Epidermal melanocyte (primary cell): ENCODE measurements at regions not wholly inside any gene's neighbourhood (a gene's known extent, or its start where the extent isn't known, plus 50 kb on each side); places are given as distances from the start of the nearest gene placed in this dataset.

Experiments
- DNase-seq: peaks from one replicate; pipeline ENCODE4 v3.0.0; 2011; ENCODE audit warnings: low spot score; ENCODE audit not compliant: insufficient read length

DNA sequence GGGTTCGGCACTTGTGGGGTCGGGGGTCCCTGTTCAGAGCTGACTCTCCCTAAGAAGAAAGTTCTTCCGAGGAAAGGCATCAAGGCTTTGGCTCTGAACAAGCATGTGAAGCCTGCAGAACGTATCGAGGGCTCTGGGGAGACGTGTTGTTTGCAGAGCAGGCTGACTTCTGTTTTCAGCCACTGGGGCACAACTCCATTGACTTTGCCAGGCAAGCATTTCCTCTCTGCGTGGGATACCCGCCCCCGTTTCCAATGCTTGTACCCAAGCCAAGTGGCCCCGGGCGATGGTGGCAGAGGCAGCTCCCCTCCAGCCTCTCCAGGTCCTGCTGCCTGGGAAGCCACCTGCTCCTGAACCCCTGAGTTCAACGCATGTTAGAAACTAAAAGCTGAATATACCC, 255.7 kb downstream of the RBFOX3 start:
- no peak for DNase-seq

GRCh38 chr17:79354173-79354820, 256.6 kb downstream of the RBFOX3 start:
- DNase-seq: no peak

DNA sequence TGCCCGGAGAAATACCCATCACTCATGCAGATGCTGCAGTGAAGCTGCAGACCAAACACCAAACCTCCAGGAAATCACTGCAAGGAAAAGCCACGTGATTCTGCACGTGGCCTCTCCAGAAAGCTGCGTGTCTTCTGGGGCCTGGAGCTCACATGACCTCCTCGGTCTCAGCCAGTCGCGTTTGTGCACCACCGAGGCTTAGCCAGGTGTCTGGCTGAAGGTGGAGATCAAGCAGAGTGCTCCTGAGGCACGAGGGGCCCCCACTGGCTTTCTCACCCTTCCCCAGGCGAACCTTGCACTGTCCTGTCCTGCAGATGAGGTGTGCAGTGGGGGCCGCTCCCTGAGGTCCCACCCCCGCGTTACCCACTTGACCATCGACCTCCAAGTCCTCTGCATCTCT, 257.3 kb downstream of the RBFOX3 start:
- DNase-seq: no peak

DNA sequence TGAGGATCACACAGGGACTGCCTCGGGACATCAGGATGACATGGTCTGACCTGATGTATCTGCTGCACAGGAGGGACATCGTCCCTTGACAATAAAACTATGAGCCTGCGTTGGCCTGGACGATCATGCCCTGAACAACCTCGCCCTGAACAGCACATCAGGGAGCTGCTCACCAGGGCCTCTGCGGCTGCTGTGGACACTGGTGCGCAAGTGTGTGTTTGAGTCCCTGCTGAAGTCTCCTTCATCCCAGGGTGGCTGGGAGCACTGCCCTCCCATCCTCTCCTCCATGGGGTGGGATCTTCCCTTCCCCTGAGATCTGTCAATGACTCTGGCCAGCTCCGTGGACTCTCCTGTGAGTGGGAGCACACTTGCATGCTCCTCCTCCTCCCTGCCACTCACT, 257.8 kb downstream of the RBFOX3 start:
- no peak for DNase-seq

DNA sequence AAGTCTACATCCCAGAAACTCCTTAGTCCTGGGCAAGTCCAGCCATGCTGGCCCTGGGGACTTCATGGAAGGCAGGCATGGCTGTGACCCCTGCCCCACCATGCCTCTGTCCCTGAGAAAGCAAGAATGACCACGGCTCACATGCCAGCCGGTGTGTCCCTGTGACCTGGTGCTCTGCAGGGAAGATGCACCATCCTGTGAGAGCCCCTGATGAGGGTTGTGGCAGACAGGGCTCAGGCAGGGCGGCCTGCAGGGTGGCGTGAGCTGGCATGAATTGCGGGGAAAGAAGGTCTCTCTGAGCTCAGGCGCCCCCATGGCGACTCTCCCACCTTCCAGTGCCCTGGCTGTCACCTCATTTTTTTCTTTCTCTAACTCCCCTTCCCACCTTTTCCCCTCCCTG, 260.3 kb downstream of the RBFOX3 start:
- DNase-seq: no peak

DNA sequence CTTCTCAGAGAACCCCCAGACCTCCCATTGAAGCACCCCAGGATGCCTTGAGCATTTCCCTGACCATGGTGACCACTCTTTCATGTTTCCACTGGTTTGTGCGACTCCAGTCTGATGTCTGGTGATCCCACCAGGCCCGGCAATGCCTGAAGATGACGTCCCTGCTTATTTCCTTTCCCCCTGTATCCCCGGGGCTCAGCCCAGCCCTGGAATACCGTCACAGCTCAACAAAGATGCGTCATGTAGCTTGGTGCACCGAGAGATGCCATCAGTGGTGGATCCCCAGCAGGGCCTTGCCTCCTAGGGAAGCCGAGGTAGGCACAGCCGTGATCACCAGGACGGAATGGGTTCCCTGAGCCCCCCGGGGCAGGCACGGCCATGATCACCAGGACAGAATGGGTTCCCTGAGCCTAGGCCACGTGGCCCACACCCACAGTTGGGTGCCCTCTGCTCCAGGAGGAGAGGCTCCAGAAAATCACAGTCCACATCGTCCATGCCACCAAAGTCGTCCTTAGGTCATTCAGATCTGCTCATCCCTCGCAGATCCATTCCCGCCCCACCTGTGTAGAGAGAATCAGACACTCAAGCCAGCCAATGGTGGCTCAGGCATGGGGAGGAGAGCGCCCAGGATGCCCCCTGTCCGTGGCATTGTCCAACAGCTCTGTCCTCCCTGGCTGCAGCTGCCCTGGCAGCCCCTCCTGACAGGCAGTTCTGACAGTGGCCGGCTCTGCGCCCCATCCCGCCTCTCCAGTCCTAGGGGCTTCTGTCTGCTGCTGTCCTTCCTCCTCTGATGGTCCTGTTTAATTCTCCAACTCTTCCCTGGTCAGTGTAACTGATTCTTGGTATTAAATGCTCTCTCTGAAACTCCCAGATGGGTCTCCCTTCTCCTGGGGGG, 261.1 kb downstream of the RBFOX3 start:
- DNase-seq: no peak

GRCh38 chr17:79342376-79342775, 267.8 kb downstream of the ENGASE start:
- no peak for DNase-seq

GRCh38 chr17:79341816-79342215, 267.2 kb downstream of the ENGASE start:
- DNase-seq: no peak

GRCh38 chr17:79341222-79341780, 266.7 kb downstream of the ENGASE start:
- DNase-seq: no peak

GRCh38 chr17:79340333-79341221, 266.0 kb downstream of the ENGASE start:
- DNase-seq: no peak

DNA sequence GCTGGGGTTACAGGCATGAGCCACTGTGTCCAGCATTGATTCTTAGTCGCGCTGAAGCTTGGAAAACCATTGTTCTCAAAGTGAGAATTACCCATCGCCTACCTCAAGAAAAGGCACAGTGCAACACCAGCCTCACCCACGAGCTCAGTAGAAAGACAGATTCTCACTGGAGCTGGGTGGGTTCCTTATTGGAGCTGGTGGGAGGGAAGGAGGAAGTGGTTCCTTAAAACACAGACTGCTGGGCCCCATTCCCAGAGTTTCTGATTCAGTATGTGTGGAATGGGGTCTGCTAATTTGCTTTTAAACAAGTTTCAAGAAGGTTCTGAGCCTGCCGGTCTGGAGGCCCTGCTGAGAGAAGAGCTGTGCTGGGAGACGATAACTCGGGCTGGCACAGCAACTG, 264.7 kb downstream of the ENGASE start:
- DNase-seq: no peak

- no peak for DNase-seq
Measured at GRCh38 chr17:79338604-79339003, 264.0 kb downstream of the ENGASE start.

DNA sequence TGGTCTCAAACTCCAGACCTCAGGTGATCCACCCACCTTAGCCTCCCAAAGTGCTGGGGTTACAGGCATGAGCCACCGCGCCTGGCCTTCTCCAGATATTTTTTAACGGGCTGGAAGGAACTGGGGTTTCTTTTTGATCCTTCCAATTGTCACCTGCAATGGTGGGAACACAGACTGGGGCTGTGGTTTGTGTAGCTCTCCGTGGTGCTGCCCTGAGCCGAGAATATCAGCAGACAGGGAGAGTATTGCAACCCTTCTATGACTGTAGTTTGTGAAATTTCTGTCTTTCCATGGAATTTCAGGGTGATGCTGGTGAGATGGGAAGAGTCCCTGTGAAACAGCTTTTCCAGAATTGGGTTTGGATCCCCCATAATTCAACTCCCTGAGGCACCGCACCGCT, 263.5 kb downstream of the ENGASE start:
- DNase-seq: no peak

- DNase-seq: no peak
Measured at GRCh38 chr17:79337053-79337452, 262.4 kb downstream of the ENGASE start.

DNA sequence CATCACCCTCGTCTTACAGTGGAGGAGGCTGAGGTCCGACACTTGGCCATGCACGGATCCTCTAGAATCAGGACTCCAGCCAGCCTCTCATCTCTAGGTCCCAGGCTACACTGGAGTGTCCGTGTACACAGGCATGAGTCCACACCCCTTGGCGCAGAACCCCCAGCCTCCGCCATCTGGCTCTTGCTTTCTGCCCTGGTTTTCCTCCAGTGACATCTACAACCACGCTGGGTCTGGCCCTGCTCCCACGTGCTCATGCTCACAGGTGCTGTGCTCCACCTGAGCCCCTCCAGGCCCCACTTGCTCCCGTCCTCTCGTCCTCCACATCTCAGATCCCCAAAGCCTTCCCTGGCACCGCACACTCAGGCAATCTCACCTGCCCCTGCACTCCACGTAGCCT, 260.8 kb downstream of the ENGASE start:
- no peak for DNase-seq

DNA sequence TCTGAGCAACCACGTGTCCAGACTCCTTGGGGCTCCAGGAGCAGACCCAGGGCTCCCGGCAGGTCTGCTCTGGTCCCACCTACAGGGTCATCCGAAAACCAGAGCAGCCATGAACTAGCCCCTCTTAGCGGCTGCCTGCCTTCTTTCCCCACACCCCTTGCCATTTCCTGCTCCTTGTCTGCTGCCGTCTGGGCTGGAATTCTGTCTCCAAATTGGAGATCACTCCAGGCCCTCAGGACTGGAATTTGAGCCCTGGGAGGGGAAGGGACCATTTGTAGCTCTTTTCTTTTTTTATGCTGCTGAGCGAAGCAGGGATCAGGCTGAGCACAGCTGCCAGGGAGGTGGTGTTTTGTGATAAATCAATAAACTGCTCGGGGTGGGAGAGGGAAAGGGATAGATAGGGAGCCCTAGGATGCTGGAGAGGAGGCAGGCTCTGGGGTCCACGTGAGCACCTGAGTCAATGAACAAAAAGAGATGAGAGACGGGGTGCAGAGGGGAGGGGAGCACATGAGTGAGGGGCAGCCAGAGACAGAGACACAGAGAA, 257.5 kb downstream of the ENGASE start:
- DNase-seq: no peak

GRCh38 chr17:79331492-79331891, 256.9 kb downstream of the ENGASE start:
- DNase-seq: no peak

DNA sequence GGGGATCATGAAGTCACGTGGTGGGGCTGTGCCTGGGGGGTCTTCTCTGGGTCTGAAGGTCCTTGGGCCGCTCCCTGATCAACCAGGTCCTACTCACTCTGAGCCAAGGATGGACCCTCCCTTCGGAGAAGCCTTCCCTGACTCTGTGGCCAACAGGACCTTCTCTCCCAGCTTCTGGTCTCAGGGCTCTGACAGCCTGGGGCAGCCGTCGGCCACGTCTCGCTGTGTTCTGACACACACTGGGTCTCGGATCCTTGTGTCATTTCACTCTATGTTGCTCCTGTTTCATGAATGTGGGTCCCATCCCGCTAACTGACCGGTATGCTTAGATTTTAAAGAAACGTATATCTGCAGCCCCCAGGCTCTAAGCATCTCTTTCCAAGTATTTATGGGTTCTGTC, 256.1 kb downstream of the ENGASE start:
- DNase-seq: no peak

DNA sequence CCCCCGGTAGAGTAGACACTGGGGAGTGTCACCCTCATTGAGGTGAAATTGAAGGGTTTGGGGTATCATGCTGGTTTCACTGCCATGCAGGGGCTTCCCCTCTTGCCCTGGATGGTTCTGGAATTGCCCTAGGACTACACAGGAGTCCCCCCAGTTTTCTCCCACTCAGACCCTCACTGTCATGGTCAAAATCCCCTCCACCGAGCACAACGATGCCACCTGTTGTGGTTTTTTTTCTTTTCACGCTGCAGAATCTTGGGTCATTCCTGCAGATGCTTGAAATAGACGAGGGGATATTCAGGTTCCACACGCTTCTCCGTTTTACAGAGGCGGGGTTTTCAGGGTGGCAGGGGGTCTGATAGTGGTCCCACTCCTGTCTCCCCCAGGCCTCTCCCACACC, 255.6 kb downstream of the ENGASE start:
- DNase-seq: no peak

DNA sequence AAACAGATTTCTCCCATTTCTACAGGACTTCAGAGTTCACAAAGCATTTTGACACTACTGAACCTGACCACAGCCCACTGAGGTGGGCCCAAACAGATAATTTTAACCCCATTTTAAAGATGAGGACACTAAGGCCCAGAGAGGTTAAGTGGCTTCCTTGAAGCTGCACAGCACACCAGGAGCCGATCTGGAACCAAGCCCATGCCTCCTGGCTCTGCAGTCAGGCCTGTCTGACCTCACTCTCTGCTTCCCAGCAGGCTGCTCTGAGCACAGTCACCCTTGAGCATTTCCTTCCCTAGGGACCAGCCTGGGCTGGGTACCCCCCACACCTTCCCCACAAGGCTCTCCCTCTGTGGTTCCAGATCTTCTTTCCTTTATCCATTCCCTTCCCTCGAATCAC, 252.2 kb downstream of the ENGASE start:
- DNase-seq: no peak

- no peak for DNase-seq
Measured at GRCh38 chr17:79325709-79326430, 251.2 kb downstream of the ENGASE start.
